GM19043 (cell line): ENCODE measurements at regions not wholly inside any gene's neighbourhood (a gene's known extent, or its start where the extent isn't known, plus 50 kb on each side); places are given as distances from the start of the nearest gene placed in this dataset.
A peak's percentile ranks its signal among the peaks of the same experiment; 100 is the strongest.

Experiments
- ATAC-seq: cut with Tn5 transposase; IDR thresholded peaks from one replicate; pipeline ENCODE4 v1.9.1; 2021; ENCODE audit warnings: low read depth; ENCODE audit not compliant: unreplicated experiment

GRCh38 chr3:40593351-40593750, 68.6 kb downstream of the ZNF621 start:
- no peak for ATAC-seq

GRCh38 chr3:40597441-40597840, 72.7 kb downstream of the ZNF621 start:
- ATAC-seq = no peak

GRCh38 chr3:40598338-40598737, 73.6 kb downstream of the ZNF621 start:
- no peak for ATAC-seq

GRCh38 chr3:40598962-40599361, 74.2 kb downstream of the ZNF621 start:
- no peak for ATAC-seq

GRCh38 chr3:40602778-40603385, 78.1 kb downstream of the ZNF621 start:
- no peak for ATAC-seq

GRCh38 chr3:40605960-40606359, 81.2 kb downstream of the ZNF621 start:
- ATAC-seq = no peak

GRCh38 chr3:40608091-40608490, 83.3 kb downstream of the ZNF621 start:
- no peak for ATAC-seq

- ATAC-seq = no peak
Measured at GRCh38 chr3:40613306-40613705, 88.5 kb downstream of the ZNF621 start.

- no peak for ATAC-seq
Measured at GRCh38 chr3:40615110-40615915, 90.6 kb downstream of the ZNF621 start.

- no peak for ATAC-seq
Measured at GRCh38 chr3:40615918-40616819, 91.4 kb downstream of the ZNF621 start.

- ATAC-seq = no peak
Measured at GRCh38 chr3:40617084-40617483, 92.3 kb downstream of the ZNF621 start.

- ATAC-seq = no peak
Measured at GRCh38 chr3:40618158-40618557, 93.4 kb downstream of the ZNF621 start.

- ATAC-seq = no peak
Measured at GRCh38 chr3:40620151-40620550, 95.4 kb downstream of the ZNF621 start.

- no peak for ATAC-seq
Measured at GRCh38 chr3:40621252-40621651, 96.5 kb downstream of the ZNF621 start.

GRCh38 chr3:40623567-40623966, 98.8 kb downstream of the ZNF621 start:
- ATAC-seq = peak; percentile 82

GRCh38 chr3:40624189-40624769, 99.5 kb downstream of the ZNF621 start:
- no peak for ATAC-seq

- no peak for ATAC-seq
Measured at GRCh38 chr3:40627095-40627494, 102.3 kb downstream of the ZNF621 start.

- no peak for ATAC-seq
Measured at GRCh38 chr3:40628984-40629383, 104.2 kb downstream of the ZNF621 start.

GRCh38 chr3:40631341-40631995, 106.7 kb downstream of the ZNF621 start:
- ATAC-seq = no peak

GRCh38 chr3:40637906-40638305, 113.1 kb downstream of the ZNF621 start:
- no peak for ATAC-seq
